GM18868 (cell line): ENCODE measurements at regions not wholly inside any gene's neighbourhood (a gene's known extent, or its start where the extent isn't known, plus 50 kb on each side); places are given as distances from the start of the nearest gene placed in this dataset.
"Not testable (repeated sequence)": the region's sequence is repeated elsewhere in the genome, so short reads cannot be mapped to it uniquely, and the experiment has no call there.

Source experiments
- ATAC-seq: cut with Tn5 transposase; IDR thresholded peaks from one replicate; pipeline ENCODE4 v1.9.1; 2021; ENCODE audit warnings: mild to moderate bottlenecking, moderate library complexity; ENCODE audit not compliant: unreplicated experiment

- ATAC-seq, result no peak
Measured at GRCh38 chr16:66176731-66177130, 189.8 kb upstream of the CDH5 start.

DNA sequence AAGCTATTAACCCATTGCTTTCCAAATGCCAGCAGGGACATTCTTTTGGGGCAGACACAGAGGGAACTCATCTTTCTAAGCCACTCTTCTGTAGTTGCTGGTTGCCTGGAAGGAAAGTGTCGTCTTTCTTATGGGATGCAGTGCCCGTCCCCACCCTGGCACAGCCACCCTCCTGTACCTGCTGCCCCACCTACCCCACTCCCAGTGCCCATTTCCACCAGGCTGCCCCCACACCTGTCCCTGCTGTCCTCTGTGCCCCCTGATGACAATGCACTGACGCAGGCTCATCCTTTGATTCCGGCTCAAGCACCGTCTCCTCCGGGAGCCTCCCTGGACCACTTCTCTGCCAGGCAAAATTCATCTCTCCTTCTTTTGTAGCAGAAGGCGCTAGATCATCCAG, 190.4 kb upstream of the CDH5 start:
- ATAC-seq, result no peak

DNA sequence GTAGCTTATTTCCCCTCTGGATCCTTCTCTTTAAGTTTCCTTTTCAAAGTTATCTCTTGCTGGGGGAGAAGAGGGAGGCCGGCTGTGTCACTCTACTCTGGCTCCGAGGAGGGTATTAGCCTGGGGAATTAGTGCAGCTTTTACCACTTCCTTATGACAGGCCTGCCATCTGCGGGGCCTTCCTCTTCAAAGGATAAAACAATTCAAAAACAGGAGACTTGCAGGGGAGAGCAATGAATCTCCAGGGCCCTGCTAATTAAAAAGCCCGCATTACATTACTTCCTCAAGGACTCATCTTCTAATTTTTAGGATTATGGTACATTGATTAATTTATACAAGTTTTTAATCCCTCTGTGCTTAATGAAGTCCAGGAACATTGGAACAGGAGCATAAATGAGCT, 190.9 kb upstream of the CDH5 start:
- no peak for ATAC-seq

GRCh38 chr16:66175058-66175457, 191.4 kb upstream of the CDH5 start:
- no peak for ATAC-seq

GRCh38 chr16:66173796-66174195, 192.7 kb upstream of the CDH5 start:
- ATAC-seq, result not testable (repeated sequence)

- ATAC-seq, result not testable (repeated sequence)
Measured at GRCh38 chr16:66173181-66173580, 193.3 kb upstream of the CDH5 start.

DNA sequence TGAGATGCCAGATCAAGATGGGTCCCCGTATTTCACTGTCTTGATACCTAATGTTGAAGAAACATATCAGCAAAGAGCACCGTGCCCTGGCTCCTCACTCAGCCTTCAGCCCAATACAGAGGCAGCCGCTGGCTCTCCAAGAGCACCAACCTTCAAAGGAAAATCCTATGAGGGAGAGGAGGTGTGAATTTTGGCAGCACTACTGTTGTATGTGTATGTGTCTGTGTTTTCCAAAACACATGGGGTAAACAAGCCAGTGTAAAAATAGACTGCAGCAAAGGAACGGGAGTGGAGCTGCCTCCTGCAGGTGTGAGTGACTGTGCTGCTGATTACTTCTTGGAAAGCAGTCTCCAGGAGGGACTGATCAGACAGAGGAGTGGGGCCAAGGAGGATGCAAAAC, 194.0 kb upstream of the CDH5 start:
- no peak for ATAC-seq

- ATAC-seq, result no peak
Measured at GRCh38 chr16:66171578-66171977, 194.9 kb upstream of the CDH5 start.

DNA sequence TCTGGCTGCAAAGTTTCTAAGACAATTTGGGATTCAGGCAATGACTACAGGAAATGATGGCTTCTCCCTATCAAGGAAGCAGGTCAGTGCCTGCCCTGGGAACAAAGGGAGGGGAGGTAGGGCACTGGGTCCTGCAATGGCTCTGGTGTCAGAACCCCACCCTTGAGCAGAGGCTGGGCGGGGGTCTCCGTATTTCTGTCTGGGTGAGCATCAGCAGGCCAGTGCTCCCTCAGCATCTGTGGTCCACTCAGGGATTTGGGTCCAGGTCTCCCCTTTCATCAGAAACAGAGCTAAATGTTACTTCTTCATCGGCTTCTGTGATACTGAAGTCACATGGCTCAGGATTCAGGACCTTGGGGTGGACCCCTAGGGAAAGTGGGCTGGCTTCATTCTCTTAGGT, 195.5 kb upstream of the CDH5 start:
- ATAC-seq, result no peak

DNA sequence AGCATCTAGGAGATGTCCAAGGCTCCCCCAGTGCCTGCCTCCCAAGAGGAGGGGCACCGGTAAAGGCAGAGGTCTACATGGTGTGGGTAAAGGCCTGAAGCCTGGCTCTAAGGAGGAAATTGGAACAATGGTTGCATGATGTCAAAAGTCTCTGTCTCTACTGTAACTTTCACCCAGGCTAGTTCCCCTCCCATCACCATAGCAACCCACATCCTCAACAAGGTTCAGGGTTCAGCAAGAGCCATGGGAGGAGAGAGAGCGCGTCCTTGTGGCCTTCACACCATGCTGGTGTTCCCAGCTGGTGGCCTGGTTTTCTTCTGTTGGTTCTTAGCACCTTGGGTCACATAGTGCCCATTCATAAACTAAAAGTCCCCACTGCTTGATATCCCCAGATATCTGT, 196.7 kb upstream of the CDH5 start:
- no peak for ATAC-seq

- ATAC-seq, result no peak
Measured at GRCh38 chr16:66168777-66169176, 197.7 kb upstream of the CDH5 start.

- ATAC-seq, result no peak
Measured at GRCh38 chr16:66167564-66168291, 198.8 kb upstream of the CDH5 start.

GRCh38 chr16:66166490-66166889, 200.0 kb upstream of the CDH5 start:
- no peak for ATAC-seq

DNA sequence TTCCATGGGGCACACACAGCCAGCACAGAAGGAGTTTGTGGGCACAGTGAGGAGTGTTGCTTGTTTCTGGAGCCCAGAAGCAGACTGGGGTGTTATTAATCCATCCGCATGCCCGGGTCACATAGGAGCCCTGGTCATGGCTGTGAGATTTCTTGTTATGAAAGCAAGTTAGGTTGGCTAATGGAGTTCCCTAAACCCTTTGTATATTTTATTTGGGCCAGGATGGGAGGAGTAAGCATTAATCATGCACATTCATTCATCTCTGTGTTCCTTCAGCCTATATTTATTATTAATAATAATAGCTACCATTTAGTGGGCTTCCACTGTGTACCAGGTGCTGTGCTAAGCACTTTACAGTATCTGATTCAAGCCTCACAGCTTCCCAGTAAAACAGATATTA, 200.6 kb upstream of the CDH5 start:
- no peak for ATAC-seq

DNA sequence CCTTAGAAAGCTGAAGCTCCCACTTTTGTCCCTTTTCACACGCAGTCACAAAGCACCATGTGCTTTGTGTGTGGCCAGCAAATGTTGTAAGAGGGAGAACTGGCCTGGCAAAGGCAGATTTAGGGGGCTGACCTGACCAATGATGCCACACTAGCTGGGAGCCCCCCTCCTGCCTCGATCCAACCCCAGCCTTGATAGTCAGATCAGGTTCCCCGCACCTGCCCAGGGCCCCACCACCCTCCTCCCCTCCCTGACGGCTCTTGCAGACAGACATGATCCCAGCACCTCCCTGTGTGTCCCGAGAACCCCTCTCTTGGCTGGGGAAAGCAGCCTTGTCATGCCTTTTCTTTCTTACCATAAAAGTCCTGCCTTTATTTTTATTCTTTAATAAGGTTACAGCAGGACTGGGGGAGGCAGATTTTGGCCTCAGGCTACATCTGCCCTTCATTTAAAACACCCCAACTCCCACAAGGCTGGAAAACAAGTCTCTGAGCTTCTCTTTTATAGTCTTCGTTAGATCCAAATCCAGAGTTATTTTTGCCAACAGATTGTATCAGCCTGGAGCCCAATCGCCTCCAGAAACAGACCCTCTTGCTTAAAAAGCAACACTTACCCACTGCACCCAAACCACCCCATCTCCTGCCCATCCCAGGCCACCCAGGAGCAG, 201.8 kb upstream of the CDH5 start:
- ATAC-seq, result no peak

DNA sequence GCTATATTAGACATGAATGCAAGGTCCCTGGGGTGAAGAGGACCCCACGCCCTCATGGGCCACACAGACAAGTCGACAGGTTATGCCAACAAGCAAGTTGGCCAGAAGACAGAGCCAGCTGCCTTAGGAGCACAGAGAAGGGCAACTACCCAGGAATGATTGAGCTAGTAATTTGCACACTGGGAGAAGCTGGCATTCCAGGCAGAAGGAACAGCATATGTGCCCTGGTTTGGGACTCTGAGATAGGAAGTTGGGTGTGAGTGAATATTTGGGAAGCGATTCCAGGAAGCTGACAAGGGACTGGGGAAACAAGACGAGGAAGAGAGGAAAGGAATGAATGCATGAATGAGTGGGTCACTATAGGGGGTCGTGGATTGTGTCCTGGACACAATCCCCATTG, 203.7 kb upstream of the CDH5 start:
- no peak for ATAC-seq

- no peak for ATAC-seq
Measured at GRCh38 chr16:66161942-66162341, 204.5 kb upstream of the CDH5 start.

DNA sequence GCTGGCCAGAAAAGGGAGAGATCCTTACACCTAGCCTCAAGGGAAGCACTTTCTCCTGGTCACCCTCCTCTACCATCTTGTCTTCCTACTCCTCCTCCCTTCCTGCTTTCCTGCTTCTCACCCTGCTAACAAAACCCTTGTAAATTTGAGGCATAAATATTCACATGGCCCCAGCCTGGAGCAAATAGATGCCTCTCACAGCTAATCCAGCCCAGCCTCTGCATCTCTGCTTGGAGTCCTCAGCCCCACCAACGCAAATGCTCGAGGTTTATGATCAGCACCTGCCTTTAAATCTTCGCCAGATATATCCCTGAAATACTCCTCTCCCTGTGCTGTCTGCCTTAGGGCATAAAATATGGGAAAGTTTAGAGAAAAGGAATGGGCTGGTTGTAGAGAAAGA, 205.2 kb upstream of the CDH5 start:
- no peak for ATAC-seq

DNA sequence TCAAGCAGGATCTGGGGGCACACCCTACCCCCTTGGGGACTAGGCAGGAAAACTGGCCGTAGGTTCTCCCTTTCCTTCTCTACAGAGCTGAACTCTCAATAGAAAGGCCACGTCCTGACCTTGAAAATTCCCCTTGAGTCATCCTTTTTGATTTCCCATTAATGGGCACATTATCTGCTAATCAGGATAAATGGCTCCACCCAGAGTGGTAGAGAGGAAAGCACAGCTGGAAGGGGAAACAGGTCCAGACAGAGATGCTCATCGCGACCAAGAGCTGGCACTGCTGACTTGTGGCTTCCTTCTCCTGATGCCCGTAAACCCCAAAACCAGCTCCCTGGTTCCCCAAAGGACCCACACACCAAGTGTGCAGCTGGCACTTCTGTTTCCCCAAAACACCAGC, 206.5 kb upstream of the CDH5 start:
- ATAC-seq, result no peak

DNA sequence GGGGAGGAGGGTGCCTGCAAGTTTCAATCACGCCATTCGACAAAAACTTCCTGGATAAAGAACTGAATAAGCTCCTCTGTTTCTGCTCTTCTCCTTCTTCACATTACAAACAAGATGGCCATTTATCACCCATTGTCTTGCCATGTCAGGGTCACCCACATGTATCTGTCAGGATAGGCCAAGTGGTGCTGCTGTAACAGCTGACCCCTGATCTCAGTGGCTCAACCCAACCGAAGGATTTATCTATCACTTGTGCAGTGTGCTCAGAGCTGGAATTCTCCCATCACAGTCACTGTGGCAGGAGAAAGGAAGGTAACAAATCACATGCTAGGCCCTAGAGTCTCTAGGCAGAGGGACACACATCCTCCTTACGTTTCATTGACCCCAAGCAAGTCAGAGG, 210.0 kb upstream of the CDH5 start:
- ATAC-seq, result no peak

GRCh38 chr16:66155933-66156332, 210.6 kb upstream of the CDH5 start:
- ATAC-seq, result peak; percentile 76

GRCh38 chr16:66154801-66155200, 211.7 kb upstream of the CDH5 start:
- ATAC-seq, result no peak
